Cardiac muscle cell (in vitro differentiated cells and primary cell): ENCODE measurements at regions not wholly inside any gene's neighbourhood (a gene's known extent, or its start where the extent isn't known, plus 50 kb on each side); places are given as distances from the start of the nearest gene placed in this dataset.

Experiments used
- DNase-seq, 2 donors: peaks; one replicate each; pipeline versions ENCODE4 v3.0.0 to v3.0.0-alpha.2; 2010 to 2017; ENCODE audit warnings: low read depth in 1 of 2, low spot score in 1 of 2
- H3K27ac ChIP-seq: fragments of 200-600 bp; sonication (generic); 2 replicates; pipeline ENCODE4 v1.5.1; 2016
- H3K27me3 ChIP-seq: fragments of 200-600 bp; sonication (generic); 2 replicates; pipeline ENCODE4 v1.6.0; 2016; ENCODE audit warnings: control low read depth
- H3K36me3 ChIP-seq: fragments of 200-600 bp; sonication (generic); 2 replicates; pipeline ENCODE4 v1.5.1; 2016; ENCODE audit warnings: control low read depth
- H3K4me1 ChIP-seq: fragments of 200-600 bp; sonication (generic); 2 replicates; pipeline ENCODE4 v1.8.1; 2017; ENCODE audit warnings: low read depth, mild to moderate bottlenecking, mixed run types
- H3K4me3 ChIP-seq: fragments of 200-600 bp; sonication (generic); 2 replicates; pipeline ENCODE4 v1.5.1; 2016; ENCODE audit warnings: mild to moderate bottlenecking
- H3K9me3 ChIP-seq: fragments of 200-600 bp; sonication (generic); 2 replicates; pipeline ENCODE4 v1.5.1; 2017; ENCODE audit warnings: low read depth, mild to moderate bottlenecking, control low read depth
- TF ChIP-seq, protein P1 (sequence below): IDR thresholded peaks from 2 replicates; pipeline ENCODE4 v1.5.1; 2012; ENCODE audit warnings: low read depth, mild to moderate bottlenecking, low read length

DNA sequence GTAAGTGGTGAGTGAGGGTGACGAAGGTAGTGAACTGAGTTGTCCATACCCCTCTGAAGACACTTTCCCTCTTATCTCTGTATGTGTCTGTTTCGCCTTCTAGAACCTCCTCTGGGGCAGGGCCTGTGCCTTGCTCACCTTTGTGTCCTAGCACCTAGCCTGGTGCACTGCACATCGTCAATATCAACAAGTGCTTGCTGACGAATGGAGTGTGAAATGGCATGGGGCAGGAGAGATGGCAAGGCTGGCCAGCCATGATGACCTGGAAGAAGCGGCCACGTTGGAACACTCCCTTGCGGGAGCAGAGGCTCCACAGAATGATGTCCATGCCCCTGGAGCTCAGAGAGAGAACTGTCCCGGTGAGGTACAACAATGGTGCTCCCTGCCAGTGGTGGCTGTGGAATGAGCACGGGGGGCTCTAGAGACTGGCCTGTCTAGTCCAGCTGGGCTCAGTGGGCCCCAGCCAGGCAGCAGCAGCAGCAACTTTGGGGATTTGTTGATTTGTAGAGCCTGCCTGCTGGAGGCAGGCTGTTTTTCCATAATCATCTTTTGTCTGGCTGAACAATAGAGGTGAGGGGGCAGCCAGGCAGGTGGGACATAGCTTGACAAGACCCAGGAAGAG is 112.2 kb upstream of the PJA1 start:
- H3K27ac ChIP-seq, result peak overlapping the region; percentile 70
- H3K4me1 ChIP-seq, result peaks cover 18% of the 10 kb centered on the region
- no peaks in the 10 kb centered on the region for H3K36me3 ChIP-seq
- H3K9me3 ChIP-seq, result no peaks in the 10 kb centered on the region
- TF ChIP-seq, protein P1, sequence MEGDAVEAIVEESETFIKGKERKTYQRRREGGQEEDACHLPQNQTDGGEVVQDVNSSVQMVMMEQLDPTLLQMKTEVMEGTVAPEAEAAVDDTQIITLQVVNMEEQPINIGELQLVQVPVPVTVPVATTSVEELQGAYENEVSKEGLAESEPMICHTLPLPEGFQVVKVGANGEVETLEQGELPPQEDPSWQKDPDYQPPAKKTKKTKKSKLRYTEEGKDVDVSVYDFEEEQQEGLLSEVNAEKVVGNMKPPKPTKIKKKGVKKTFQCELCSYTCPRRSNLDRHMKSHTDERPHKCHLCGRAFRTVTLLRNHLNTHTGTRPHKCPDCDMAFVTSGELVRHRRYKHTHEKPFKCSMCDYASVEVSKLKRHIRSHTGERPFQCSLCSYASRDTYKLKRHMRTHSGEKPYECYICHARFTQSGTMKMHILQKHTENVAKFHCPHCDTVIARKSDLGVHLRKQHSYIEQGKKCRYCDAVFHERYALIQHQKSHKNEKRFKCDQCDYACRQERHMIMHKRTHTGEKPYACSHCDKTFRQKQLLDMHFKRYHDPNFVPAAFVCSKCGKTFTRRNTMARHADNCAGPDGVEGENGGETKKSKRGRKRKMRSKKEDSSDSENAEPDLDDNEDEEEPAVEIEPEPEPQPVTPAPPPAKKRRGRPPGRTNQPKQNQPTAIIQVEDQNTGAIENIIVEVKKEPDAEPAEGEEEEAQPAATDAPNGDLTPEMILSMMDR, result no peak
- H3K4me3 ChIP-seq, result no peak overlapping the region
- DNase-seq, result no peak
- no peaks in the 10 kb centered on the region for H3K27me3 ChIP-seq

DNA sequence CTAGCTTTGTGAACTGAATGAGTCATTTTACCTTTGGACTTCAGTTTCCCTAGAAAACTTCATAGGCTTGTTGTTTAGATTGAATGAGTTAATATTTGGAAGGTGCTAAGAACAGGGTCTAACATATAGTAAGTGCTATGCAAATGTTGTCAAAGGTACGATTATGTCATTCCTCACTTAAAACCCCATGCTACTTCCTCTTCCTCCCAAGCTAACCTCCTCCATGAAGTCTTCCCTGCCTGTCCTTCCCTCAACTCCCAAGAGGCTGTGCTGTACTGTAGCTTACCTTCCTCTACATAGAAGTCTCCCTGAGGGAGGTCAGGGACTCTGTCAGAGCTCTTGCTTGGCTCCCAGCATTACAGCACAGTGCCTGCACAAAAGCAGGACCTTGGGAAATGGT is 103.4 kb upstream of the PJA1 start:
- no peak for DNase-seq
- Histone ChIP-seq H3K27me3 (peaks cover 22% of the 10 kb centered on the region), H3K36me3 (no peaks in the 10 kb centered on the region), H3K27ac (no peak overlapping the region), H3K4me3 (no peak overlapping the region), H3K9me3 (no peaks in the 10 kb centered on the region), H3K4me1 (no peaks in the 10 kb centered on the region)
- TF ChIP-seq, protein P1, result no peak

DNA sequence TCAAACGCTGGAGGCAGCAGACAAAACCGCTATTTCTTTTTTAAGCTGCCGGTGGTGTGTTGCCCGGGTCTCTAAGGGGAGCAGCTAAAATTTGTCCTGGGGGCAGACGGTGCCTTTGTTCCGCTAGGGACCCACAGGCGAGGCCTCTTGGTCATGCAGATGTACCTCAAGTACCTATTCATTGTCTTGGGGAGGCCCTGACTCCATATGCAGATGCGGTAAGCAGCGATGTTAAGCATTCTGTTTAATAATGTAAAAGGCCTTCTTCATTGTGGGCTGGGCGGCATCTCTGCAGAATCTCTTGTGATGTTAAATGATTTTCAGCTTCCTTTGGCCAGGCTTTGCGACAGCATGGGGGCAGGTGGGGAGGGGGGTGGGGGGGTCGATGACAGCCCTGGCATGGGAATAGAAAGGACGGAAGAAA is 98.9 kb upstream of the PJA1 start:
- Histone ChIP-seq H3K4me1 (no peaks in the 10 kb centered on the region), H3K4me3 (no peak overlapping the region), H3K36me3 (no peaks in the 10 kb centered on the region), H3K9me3 (no peaks in the 10 kb centered on the region), H3K27ac (no peak overlapping the region), H3K27me3 (peaks cover 31% of the 10 kb centered on the region)
- no peak for DNase-seq
- TF ChIP-seq, protein P1, result no peak

DNA sequence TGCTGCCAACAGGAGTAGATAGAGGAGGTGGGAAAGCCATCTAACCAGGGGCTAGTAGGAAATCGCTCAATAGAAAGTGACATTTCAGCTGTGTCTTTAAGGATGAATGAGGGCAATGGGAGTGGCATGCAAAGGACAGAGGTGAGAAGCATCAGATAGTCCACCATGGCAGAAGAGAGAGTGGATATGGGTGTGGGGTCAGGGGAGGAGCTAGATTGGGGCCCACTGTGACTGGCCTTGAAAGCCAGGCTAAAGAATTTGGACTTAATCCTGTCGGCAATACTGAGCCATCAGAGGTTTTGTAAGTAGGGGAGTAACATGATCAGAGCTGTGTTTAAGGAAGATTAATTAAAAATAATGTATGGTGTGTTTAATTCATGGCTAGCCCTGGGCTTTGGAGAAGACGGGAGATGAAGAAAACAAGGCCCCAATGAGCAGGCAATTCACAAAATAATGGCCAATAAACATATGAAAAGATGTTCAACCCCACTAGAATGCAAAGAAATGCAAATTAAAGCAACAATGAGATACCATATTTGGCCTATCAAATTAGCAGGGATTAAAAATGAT is 98.1 kb upstream of the PJA1 start:
- no peak for DNase-seq
- H3K4me1 ChIP-seq, result no peaks in the 10 kb centered on the region
- TF ChIP-seq, protein P1, result no peak
- H3K36me3 ChIP-seq, result no peaks in the 10 kb centered on the region
- H3K4me3 ChIP-seq, result no peak overlapping the region
- H3K27me3 ChIP-seq, result peaks cover 31% of the 10 kb centered on the region
- H3K9me3 ChIP-seq, result no peaks in the 10 kb centered on the region
- H3K27ac ChIP-seq, result no peak overlapping the region

DNA sequence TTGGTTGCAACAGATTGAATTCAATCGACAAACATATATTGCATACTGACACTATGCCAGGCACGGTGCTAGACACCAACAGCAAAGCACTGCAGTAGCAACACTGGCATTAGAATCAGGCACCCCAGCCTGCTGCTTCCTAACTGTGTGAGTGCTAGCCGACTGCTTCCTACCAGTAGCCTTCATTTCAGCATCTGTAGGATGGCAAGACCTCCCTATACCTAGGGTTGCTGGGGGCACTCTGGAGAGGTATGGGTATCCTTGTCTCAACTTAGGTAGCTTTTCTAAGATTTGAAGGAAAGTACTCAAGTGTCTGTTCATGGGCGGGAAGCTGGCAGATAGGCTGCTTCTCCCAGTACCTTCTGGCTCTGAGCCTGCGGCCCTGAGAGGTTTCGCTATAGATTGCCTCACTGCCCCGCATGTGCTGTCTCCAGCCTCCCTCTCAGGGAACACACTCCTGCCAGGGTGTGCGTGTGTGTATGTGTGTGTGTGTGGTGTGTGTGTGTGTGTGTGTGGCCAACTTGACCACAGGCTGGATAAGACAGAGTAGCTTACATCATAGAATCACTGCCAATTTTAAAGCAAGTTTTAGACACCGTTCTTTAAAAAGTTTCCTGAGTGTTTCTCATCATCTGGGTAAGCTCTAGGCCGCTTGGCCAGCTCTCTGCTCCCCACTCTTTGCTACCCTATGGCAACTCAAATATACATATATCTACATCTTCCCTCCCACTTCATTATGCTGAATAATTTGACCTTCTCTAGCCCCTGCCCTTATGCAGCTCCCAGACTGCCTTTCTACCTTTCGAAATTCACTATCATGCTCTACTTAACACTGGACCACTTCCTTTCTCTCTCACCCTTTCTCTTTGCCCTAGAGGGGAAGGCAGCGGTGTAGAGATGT is 97.0 kb upstream of the PJA1 start:
- Histone ChIP-seq H3K9me3 (no peaks in the 10 kb centered on the region), H3K27me3 (peaks cover 31% of the 10 kb centered on the region), H3K36me3 (no peaks in the 10 kb centered on the region), H3K4me1 (peaks cover 7% of the 10 kb centered on the region), H3K27ac (no peak overlapping the region), H3K4me3 (no peak overlapping the region)
- peak; percentile 26 to 91 for DNase-seq
- TF ChIP-seq, protein P1, result no peak
